ENCODE measurements at regions not wholly inside any gene's neighbourhood (a gene's known extent, or its start where the extent isn't known, plus 50 kb on each side); places are given as distances from the start of the nearest gene placed in this dataset.

- WGBS, 2 donors: 66 to 96% methylated on average over 3 of the region's 3 CpGs
- Histone ChIP-seq H3K27ac (no peak overlapping the region), H3K4me1 (no peaks in the 10 kb centered on the region), H3K36me3 (no peaks in the 10 kb centered on the region), H3K4me3 (replicated peaks in 1 of 3) (no peak overlapping the region), H3K27me3 (no peaks in the 10 kb centered on the region), H3K9me3 (peaks cover 5% of the 10 kb centered on the region)
- DNase-seq: no peak
- TF ChIP-seq POLR2A (IDR thresholded peaks at IDR 0.05): no peak
- no peak for TF ChIP-seq CTCF (IDR thresholded peaks at IDR 0.05)
- intact Hi-C loops (cut with DNase I): no loop called here
Observed at GRCh38 chr1:193649587-193649986, 463.2 kb upstream of the B3GALT2 start.

- 67 to 68% methylated on average over 1 of the region's 1 CpG for WGBS, 2 donors
- intact Hi-C loops (cut with DNase I): no loop called here
Observed at GRCh38 chr1:193634876-193635275, 448.5 kb upstream of the B3GALT2 start.

GRCh38 chr1:193634470-193634869 lies 448.1 kb upstream of the B3GALT2 start:
- Histone ChIP-seq H3K4me1 (peaks cover 0 to 6% of the 10 kb centered on the region in 2 donors), H3K27me3 (no peaks in the 10 kb centered on the region), H3K27ac (peak overlapping the region in 1 of 3 donors; percentile 31), H3K9me3 (no peaks in the 10 kb centered on the region), H3K4me3 (replicated peaks in 1 of 3) (no peak overlapping the region), H3K36me3 (no peaks in the 10 kb centered on the region)
- WGBS, 2 donors: 72 to 75% methylated on average over 2 of the region's 2 CpGs
- intact Hi-C loops (cut with DNase I): no loop called here
- TF ChIP-seq CTCF (IDR thresholded peaks at IDR 0.05) (no peak), POLR2A (IDR thresholded peaks at IDR 0.05) (no peak)
- DNase-seq: peak in 1 of 2 donors; percentile 37

More at GRCh38 chr1:193634876-193635275, 448.5 kb upstream of the B3GALT2 start:
- H3K4me3 ChIP-seq (replicated peaks in 1 of 3): no peak overlapping the region
- no peaks in the 10 kb centered on the region for H3K9me3 ChIP-seq
- H3K27ac ChIP-seq: peak overlapping the region in 1 of 3 donors; percentile 65
- H3K36me3 ChIP-seq: no peaks in the 10 kb centered on the region
- TF ChIP-seq POLR2A (IDR thresholded peaks at IDR 0.05) (no peak), CTCF (IDR thresholded peaks at IDR 0.05) (no peak)
- no peaks in the 10 kb centered on the region for H3K27me3 ChIP-seq
- peak; percentile 62 to 68 for DNase-seq
- H3K4me1 ChIP-seq: peaks cover 0 to 6% of the 10 kb centered on the region in 2 donors

- H3K9me3 ChIP-seq: no peaks in the 10 kb centered on the region
- no peak overlapping the region for H3K4me3 ChIP-seq (replicated peaks in 1 of 3)
- no peaks in the 10 kb centered on the region for H3K27me3 ChIP-seq
- no peak overlapping the region for H3K27ac ChIP-seq
- TF ChIP-seq POLR2A (IDR thresholded peaks at IDR 0.05) (no peak), CTCF (IDR thresholded peaks at IDR 0.05) (no peak)
- H3K4me1 ChIP-seq: peaks cover 0 to 6% of the 10 kb centered on the region in 2 donors
- intact Hi-C loops (cut with DNase I): no loop called here
- no peak for DNase-seq
- H3K36me3 ChIP-seq: no peaks in the 10 kb centered on the region
- WGBS, 2 donors: 35 to 89% methylated on average over 2 of the region's 2 CpGs
Observed at GRCh38 chr1:193633991-193634390, 447.6 kb upstream of the B3GALT2 start.

- no peak overlapping the region for H3K27ac ChIP-seq
- DNase-seq: no peak
- TF ChIP-seq POLR2A (IDR thresholded peaks at IDR 0.05) (no peak), CTCF (IDR thresholded peaks at IDR 0.05) (no peak)
- intact Hi-C loops (cut with DNase I): no loop called here
- H3K9me3 ChIP-seq: no peaks in the 10 kb centered on the region
- H3K27me3 ChIP-seq: no peaks in the 10 kb centered on the region
- 99 to 100% methylated on average over 3 of the region's 3 CpGs for WGBS, 2 donors
- no peak overlapping the region for H3K4me3 ChIP-seq (replicated peaks in 1 of 3)
- no peaks in the 10 kb centered on the region for H3K36me3 ChIP-seq
- peaks cover 0 to 6% of the 10 kb centered on the region in 2 donors for H3K4me1 ChIP-seq
Observed at GRCh38 chr1:193633093-193633492, 446.7 kb upstream of the B3GALT2 start.

Data from thyroid gland (tissue), 4 donors.